KMS-11 (cell line): ENCODE measurements at regions not wholly inside any gene's neighbourhood (a gene's known extent, or its start where the extent isn't known, plus 50 kb on each side); places are given as distances from the start of the nearest gene placed in this dataset.

Source experiments
- H2AFZ ChIP-seq: fragments of 200-600 bp; sonication (generic); 2 replicates; pipeline ENCODE4 v1.6.1; 2016; ENCODE audit warnings: antibody characterized with exemption, mixed run types, low read depth
- H3K27ac ChIP-seq: fragments of 200-600 bp; sonication (generic); 2 replicates; pipeline ENCODE4 v1.6.1; 2016; ENCODE audit warnings: mild to moderate bottlenecking, mixed run types
- H3K27me3 ChIP-seq: fragments of 200-600 bp; sonication (generic); 2 replicates; pipeline ENCODE4 v1.6.1; 2017; ENCODE audit warnings: mild to moderate bottlenecking, low read depth, mixed run types, moderate library complexity; ENCODE audit not compliant: insufficient read depth
- H3K36me3 ChIP-seq: fragments of 200-600 bp; sonication (generic); 2 replicates; pipeline ENCODE4 v1.6.1; 2017; ENCODE audit warnings: mild to moderate bottlenecking, mixed run types; ENCODE audit not compliant: insufficient read depth
- H3K4me1 ChIP-seq: fragments of 200-600 bp; sonication (generic); 2 replicates; pipeline ENCODE4 v1.6.1; 2016; ENCODE audit warnings: mild to moderate bottlenecking, low read depth, mixed run types; ENCODE audit not compliant: poor library complexity, severe bottlenecking
- H3K4me2 ChIP-seq: fragments of 200-600 bp; sonication (generic); 2 replicates; pipeline ENCODE4 v1.7.0; 2016; ENCODE audit warnings: mild to moderate bottlenecking, mixed run types
- H3K4me3 ChIP-seq: fragments of 200-600 bp; sonication (generic); IDR thresholded peaks from 2 replicates; pipeline ENCODE4 v1.6.1; 2017; ENCODE audit warnings: low read depth, low read length, mixed read lengths; ENCODE audit not compliant: insufficient read depth
- H3K79me2 ChIP-seq: fragments of 200-600 bp; sonication (generic); 2 replicates; pipeline ENCODE4 v1.6.1; 2016; ENCODE audit warnings: low read depth, mixed run types; ENCODE audit not compliant: insufficient read depth
- H3K9ac ChIP-seq: fragments of 200-600 bp; sonication (generic); 2 replicates; pipeline ENCODE4 v1.6.1; 2016; ENCODE audit warnings: mild to moderate bottlenecking, mixed run types
- H4K20me1 ChIP-seq: fragments of 200-600 bp; sonication (generic); 2 replicates; pipeline ENCODE4 v1.6.1; 2016; ENCODE audit warnings: mild to moderate bottlenecking, mixed run types; ENCODE audit not compliant: insufficient read depth
- TF ChIP-seq, protein P1 (sequence below): fragments of 200-600 bp; sonication (generic); conservative IDR thresholded peaks from 2 replicates; pipeline ENCODE4 v1.6.1; 2017; ENCODE audit warnings: low read depth, mild to moderate bottlenecking, antibody characterized with exemption, low read length, moderate library complexity, mixed read lengths

- no peak overlapping the region for H3K9ac ChIP-seq
- peaks cover 6% of the 10 kb centered on the region; the same call in 1 of the 2 replicates for H3K27me3 ChIP-seq
- no peak overlapping the region for H3K27ac ChIP-seq
- TF ChIP-seq, protein P1, sequence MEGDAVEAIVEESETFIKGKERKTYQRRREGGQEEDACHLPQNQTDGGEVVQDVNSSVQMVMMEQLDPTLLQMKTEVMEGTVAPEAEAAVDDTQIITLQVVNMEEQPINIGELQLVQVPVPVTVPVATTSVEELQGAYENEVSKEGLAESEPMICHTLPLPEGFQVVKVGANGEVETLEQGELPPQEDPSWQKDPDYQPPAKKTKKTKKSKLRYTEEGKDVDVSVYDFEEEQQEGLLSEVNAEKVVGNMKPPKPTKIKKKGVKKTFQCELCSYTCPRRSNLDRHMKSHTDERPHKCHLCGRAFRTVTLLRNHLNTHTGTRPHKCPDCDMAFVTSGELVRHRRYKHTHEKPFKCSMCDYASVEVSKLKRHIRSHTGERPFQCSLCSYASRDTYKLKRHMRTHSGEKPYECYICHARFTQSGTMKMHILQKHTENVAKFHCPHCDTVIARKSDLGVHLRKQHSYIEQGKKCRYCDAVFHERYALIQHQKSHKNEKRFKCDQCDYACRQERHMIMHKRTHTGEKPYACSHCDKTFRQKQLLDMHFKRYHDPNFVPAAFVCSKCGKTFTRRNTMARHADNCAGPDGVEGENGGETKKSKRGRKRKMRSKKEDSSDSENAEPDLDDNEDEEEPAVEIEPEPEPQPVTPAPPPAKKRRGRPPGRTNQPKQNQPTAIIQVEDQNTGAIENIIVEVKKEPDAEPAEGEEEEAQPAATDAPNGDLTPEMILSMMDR: no peak
- H3K36me3 ChIP-seq: no peaks in the 10 kb centered on the region
- H3K4me3 ChIP-seq: no peak overlapping the region
- no peak overlapping the region for H3K4me2 ChIP-seq
- no peaks in the 10 kb centered on the region for H3K79me2 ChIP-seq
- no peaks in the 10 kb centered on the region for H4K20me1 ChIP-seq
- no peak overlapping the region for H2AFZ ChIP-seq
- H3K4me1 ChIP-seq: peaks cover 14% of the 10 kb centered on the region
Measured at GRCh38 chr6:37561361-37561760, 61.7 kb upstream of the CCDC167 start.

DNA sequence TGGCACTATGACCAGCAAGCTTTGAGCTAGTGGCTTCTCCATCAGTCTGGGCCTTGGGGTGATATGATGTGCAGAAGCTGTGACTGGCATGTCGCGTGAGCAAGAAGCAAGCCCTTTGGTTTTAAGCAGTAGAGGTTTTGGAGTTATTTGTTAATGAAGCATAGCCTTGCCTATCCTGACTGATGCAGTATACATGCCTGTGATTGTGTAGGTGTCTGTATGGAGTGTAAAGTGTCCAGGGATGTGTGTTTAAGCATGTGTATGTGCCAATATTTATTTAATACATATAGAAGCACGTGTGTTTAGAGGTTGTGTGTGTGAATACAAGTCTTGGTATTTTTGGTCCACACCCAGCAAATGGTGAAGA is 61.0 kb upstream of the CCDC167 start:
- H3K4me1 ChIP-seq: peaks cover 14% of the 10 kb centered on the region

DNA sequence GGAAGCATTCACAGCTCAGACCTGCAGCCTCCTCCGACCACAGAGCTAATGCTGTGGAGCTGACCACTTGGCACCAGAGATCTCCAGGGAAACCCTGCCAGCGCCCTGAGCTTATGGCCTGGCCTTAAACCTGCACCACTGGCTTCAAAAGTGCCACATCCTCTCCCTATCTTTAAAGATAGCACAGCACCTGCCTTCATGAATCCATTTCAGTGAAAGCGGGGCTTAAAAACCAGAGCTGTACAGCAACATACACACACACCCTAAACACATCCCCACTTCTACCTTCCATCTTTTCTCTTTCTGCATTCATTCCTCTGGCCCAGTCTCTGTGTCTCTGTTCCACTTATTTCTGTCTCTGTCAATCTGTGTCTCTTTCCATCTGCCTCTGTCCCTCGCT is 59.8 kb upstream of the CCDC167 start:
- Histone ChIP-seq H3K27me3 (peaks cover 6% of the 10 kb centered on the region; the same call in 1 of the 2 replicates), H2AFZ (no peak overlapping the region), H3K4me1 (peaks cover 14% of the 10 kb centered on the region), H4K20me1 (no peaks in the 10 kb centered on the region), H3K4me3 (no peak overlapping the region), H3K79me2 (no peaks in the 10 kb centered on the region), H3K36me3 (no peaks in the 10 kb centered on the region), H3K27ac (no peak overlapping the region), H3K4me2 (no peak overlapping the region), H3K9ac (no peak overlapping the region)
- TF ChIP-seq, protein P1: no peak

More for the DNA sequence above, 61.0 kb upstream of the CCDC167 start:
- Histone ChIP-seq H2AFZ (no peak overlapping the region), H4K20me1 (no peaks in the 10 kb centered on the region), H3K4me3 (no peak overlapping the region), H3K27me3 (peaks cover 6% of the 10 kb centered on the region; the same call in 1 of the 2 replicates), H3K79me2 (no peaks in the 10 kb centered on the region), H3K36me3 (no peaks in the 10 kb centered on the region), H3K27ac (no peak overlapping the region), H3K4me2 (no peak overlapping the region), H3K9ac (no peak overlapping the region)
- TF ChIP-seq, protein P1: no peak

GRCh38 chr6:37559050-37559449 is 59.4 kb upstream of the CCDC167 start:
- Histone ChIP-seq H2AFZ (no peak overlapping the region), H4K20me1 (no peaks in the 10 kb centered on the region), H3K27me3 (peaks cover 2% of the 10 kb centered on the region; the same call in 1 of the 2 replicates), H3K27ac (no peak overlapping the region), H3K4me3 (no peak overlapping the region), H3K9ac (no peak overlapping the region), H3K79me2 (no peaks in the 10 kb centered on the region), H3K4me1 (peaks cover 14% of the 10 kb centered on the region), H3K36me3 (no peaks in the 10 kb centered on the region), H3K4me2 (no peak overlapping the region)
- TF ChIP-seq, protein P1: no peak

GRCh38 chr6:37558646-37559045 is 59.0 kb upstream of the CCDC167 start:
- Histone ChIP-seq H3K27ac (no peak overlapping the region), H4K20me1 (no peaks in the 10 kb centered on the region), H3K4me3 (no peak overlapping the region), H3K4me2 (no peak overlapping the region), H3K9ac (no peak overlapping the region), H3K79me2 (no peaks in the 10 kb centered on the region), H3K4me1 (peaks cover 14% of the 10 kb centered on the region), H3K36me3 (no peaks in the 10 kb centered on the region), H2AFZ (no peak overlapping the region), H3K27me3 (no peaks in the 10 kb centered on the region)
- TF ChIP-seq, protein P1: no peak
